HEK293 (cell line): ENCODE measurements at regions not wholly inside any gene's neighbourhood (a gene's known extent, or its start where the extent isn't known, plus 50 kb on each side); places are given as distances from the start of the nearest gene placed in this dataset.

Source experiments
- CTCF ChIA-PET: fragments of 350-600 bp; formaldehyde crosslinking; extraction: SDS; loops from one replicate; lab custom pipeline; 2021; ENCODE audit warnings: antibody characterized with exemption; lab: Yijun Ruan, JAX
- POLR2A ChIA-PET: fragments of 300-600 bp; formaldehyde crosslinking; extraction: SDS; loops from one replicate; lab custom pipeline; 2020; ENCODE audit warnings: antibody characterized with exemption, inconsistent platforms; lab: Yijun Ruan, JAX
- H3K27ac ChIP-seq: fragments of 200-500 bp; sonication (Bioruptor generic); 2 replicates; pipeline ENCODE4 v1.5.1; 2014; ENCODE audit warnings: low read depth, low read length, control low read depth, inconsistent platforms; ENCODE audit errors: extremely low read depth
- H3K36me3 ChIP-seq, 2 experiments: fragments of 200-500 bp in 1 of 2; sonication (Bioruptor generic) in 1 of 2; 1 replicate in 1 of 2; 2 replicates in 1 of 2; pipeline ENCODE4 v1.5.1; 2014 to 2017; ENCODE audit warnings: inconsistent platforms in 2 of 2, low read length in 2 of 2; ENCODE audit not compliant: control insufficient read depth in 2 of 2, insufficient read depth in 1 of 2
- H3K4me1 ChIP-seq: fragments of 200-500 bp; sonication (Bioruptor generic); 2 replicates; pipeline ENCODE4 v1.5.1; 2014; ENCODE audit warnings: mild to moderate bottlenecking, low read length, inconsistent platforms; ENCODE audit not compliant: control insufficient read depth, insufficient read depth
- H3K4me3 ChIP-seq: 2 replicates; pipeline ENCODE4 v1.5.1; 2011; ENCODE audit warnings: low read depth, mild to moderate bottlenecking, control low read depth, low read length, moderate library complexity
- H3K9me3 ChIP-seq: fragments of 200-500 bp; sonication (Bioruptor generic); 2 replicates; pipeline ENCODE4 v1.5.1; 2014; ENCODE audit warnings: low read depth, low read length, inconsistent platforms; ENCODE audit not compliant: control insufficient read depth, insufficient read depth
- GLI2 ChIP-seq: fragments of 450-650 bp; formaldehyde crosslinking; IDR thresholded peaks from 2 replicates; pipeline ENCODE4; 2017; ENCODE audit warnings: missing biosample characterization, missing genetic modification characterization, low read depth, borderline replicate concordance
- RBAK ChIP-seq: fragments of 450-650 bp; formaldehyde crosslinking; IDR thresholded peaks from 2 replicates; pipeline ENCODE4 v1.5.1; 2016; ENCODE audit warnings: missing biosample characterization, missing genetic modification characterization
- ZBTB20 ChIP-seq: fragments of 450-650 bp; formaldehyde crosslinking; IDR thresholded peaks from 2 replicates; pipeline ENCODE4 v1.5.1; 2016; ENCODE audit warnings: missing biosample characterization, missing genetic modification characterization
- ZBTB48 ChIP-seq: fragments of 450-650 bp; formaldehyde crosslinking; IDR thresholded peaks from 2 replicates; pipeline ENCODE4 v1.5.1; 2016; ENCODE audit warnings: missing biosample characterization, missing genetic modification characterization
- ZFP3 ChIP-seq: fragments of 450-650 bp; formaldehyde crosslinking; IDR thresholded peaks from 2 replicates; pipeline ENCODE4 v1.5.1; 2016; ENCODE audit warnings: low read depth, missing biosample characterization, missing genetic modification characterization
- ZFP69B ChIP-seq: fragments of 450-650 bp; formaldehyde crosslinking; IDR thresholded peaks from 2 replicates; pipeline ENCODE4 v1.5.1; 2016; ENCODE audit warnings: missing biosample characterization, missing genetic modification characterization
- ZNF146 ChIP-seq: fragments of 450-650 bp; formaldehyde crosslinking; IDR thresholded peaks from 2 replicates; pipeline ENCODE4 v1.5.1; 2016; ENCODE audit warnings: missing biosample characterization, missing genetic modification characterization
- ZNF174 ChIP-seq: fragments of 450-650 bp; formaldehyde crosslinking; IDR thresholded peaks from 2 replicates; pipeline ENCODE4 v1.5.0; 2017; ENCODE audit warnings: missing biosample characterization, mild to moderate bottlenecking, missing genetic modification characterization
- ZNF19 ChIP-seq: fragments of 450-650 bp; formaldehyde crosslinking; IDR thresholded peaks from 2 replicates; pipeline ENCODE4; 2016; ENCODE audit warnings: missing biosample characterization, missing genetic modification characterization, low read depth
- ZNF214 ChIP-seq: fragments of 450-650 bp; formaldehyde crosslinking; IDR thresholded peaks from 2 replicates; pipeline ENCODE4 v1.5.1; 2017; ENCODE audit warnings: missing biosample characterization, mild to moderate bottlenecking, missing genetic modification characterization, borderline replicate concordance
- ZNF302 ChIP-seq: fragments of 450-650 bp; formaldehyde crosslinking; IDR thresholded peaks from 2 replicates; pipeline ENCODE4 v1.5.1; 2016; ENCODE audit warnings: missing biosample characterization, missing genetic modification characterization, low read depth
- ZNF335 ChIP-seq: fragments of 450-650 bp; formaldehyde crosslinking; conservative IDR thresholded peaks from 2 replicates; pipeline ENCODE4 v1.5.1; 2016; ENCODE audit warnings: missing biosample characterization, missing genetic modification characterization
- ZNF341 ChIP-seq: fragments of 450-650 bp; formaldehyde crosslinking; IDR thresholded peaks from 2 replicates; pipeline ENCODE4; 2016; ENCODE audit warnings: low read depth, missing biosample characterization, missing genetic modification characterization
- ZNF426 ChIP-seq: fragments of 450-650 bp; formaldehyde crosslinking; IDR thresholded peaks from 2 replicates; pipeline ENCODE4 v1.5.1; 2017; ENCODE audit warnings: missing biosample characterization, missing genetic modification characterization, mild to moderate bottlenecking, inconsistent platforms, moderate library complexity
- ZNF514 ChIP-seq: fragments of 450-650 bp; formaldehyde crosslinking; IDR thresholded peaks from 2 replicates; pipeline ENCODE4 v1.5.1; 2016; ENCODE audit warnings: missing biosample characterization, missing genetic modification characterization
- ZNF664 ChIP-seq: fragments of 450-650 bp; formaldehyde crosslinking; IDR thresholded peaks from 2 replicates; pipeline ENCODE4 v1.5.1; 2016; ENCODE audit warnings: missing biosample characterization, missing genetic modification characterization
- ZNF843 ChIP-seq: fragments of 450-650 bp; formaldehyde crosslinking; IDR thresholded peaks from 2 replicates; pipeline ENCODE4 v1.5.1; 2016; ENCODE audit warnings: missing biosample characterization, missing genetic modification characterization
- TF ChIP-seq, protein P1 (sequence below): fragments of 450-650 bp; formaldehyde crosslinking; optimal IDR thresholded peaks from 2 replicates; pipeline ENCODE3; 2016; ENCODE audit warnings: missing biosample characterization, mild to moderate bottlenecking, missing genetic modification characterization
- TF ChIP-seq, protein P2 (sequence below): fragments of 450-650 bp; formaldehyde crosslinking; conservative IDR thresholded peaks from 2 replicates; pipeline ENCODE4 v1.5.1; 2016; ENCODE audit warnings: low read depth, missing biosample characterization, missing genetic modification characterization
- TF ChIP-seq, protein P3 (sequence below): fragments of 450-650 bp; formaldehyde crosslinking; IDR thresholded peaks from 2 replicates; pipeline ENCODE4 v1.5.1; 2017; ENCODE audit warnings: missing biosample characterization, missing genetic modification characterization
- TF ChIP-seq, protein P4 (sequence below): fragments of 450-650 bp; formaldehyde crosslinking; IDR thresholded peaks from 2 replicates; pipeline ENCODE4 v1.5.1; 2016; ENCODE audit warnings: missing biosample characterization, missing genetic modification characterization
- TF ChIP-seq, protein P5 (sequence below): fragments of 450-650 bp; formaldehyde crosslinking; IDR thresholded peaks from 2 replicates; pipeline ENCODE4 v1.5.1; 2016; ENCODE audit warnings: missing biosample characterization, missing genetic modification characterization

DNA sequence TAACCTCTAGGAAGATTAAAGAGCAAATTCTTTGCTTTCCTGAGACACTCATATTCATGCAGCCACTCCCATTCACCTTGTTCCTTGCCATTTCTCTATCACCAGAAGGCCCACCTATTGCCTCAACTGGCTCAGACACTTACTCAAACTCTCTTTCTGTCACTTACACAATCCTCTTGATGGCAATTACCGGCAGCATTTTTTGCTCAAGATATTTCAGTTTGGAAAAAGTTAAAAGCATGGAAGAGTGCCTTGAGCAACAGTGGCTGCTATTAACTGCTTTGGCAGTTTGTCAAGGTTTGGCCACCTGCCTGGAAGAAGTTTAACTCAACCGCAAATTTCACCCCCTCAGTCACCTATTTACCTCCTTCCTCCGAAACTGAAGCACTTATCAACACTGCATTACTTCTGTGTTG, 1104.0 kb upstream of the PIK3C3 start (continued):
- TF ChIP-seq ZBTB48 (tag by site-specific recombination): no peak
- TF ChIP-seq, protein P1, sequence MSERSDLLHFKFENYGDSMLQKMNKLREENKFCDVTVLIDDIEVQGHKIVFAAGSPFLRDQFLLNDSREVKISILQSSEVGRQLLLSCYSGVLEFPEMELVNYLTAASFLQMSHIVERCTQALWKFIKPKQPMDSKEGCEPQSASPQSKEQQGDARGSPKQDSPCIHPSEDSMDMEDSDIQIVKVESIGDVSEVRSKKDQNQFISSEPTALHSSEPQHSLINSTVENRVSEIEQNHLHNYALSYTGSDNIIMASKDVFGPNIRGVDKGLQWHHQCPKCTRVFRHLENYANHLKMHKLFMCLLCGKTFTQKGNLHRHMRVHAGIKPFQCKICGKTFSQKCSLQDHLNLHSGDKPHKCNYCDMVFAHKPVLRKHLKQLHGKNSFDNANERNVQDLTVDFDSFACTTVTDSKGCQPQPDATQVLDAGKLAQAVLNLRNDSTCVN (tag by site-specific recombination): no peak

DNA sequence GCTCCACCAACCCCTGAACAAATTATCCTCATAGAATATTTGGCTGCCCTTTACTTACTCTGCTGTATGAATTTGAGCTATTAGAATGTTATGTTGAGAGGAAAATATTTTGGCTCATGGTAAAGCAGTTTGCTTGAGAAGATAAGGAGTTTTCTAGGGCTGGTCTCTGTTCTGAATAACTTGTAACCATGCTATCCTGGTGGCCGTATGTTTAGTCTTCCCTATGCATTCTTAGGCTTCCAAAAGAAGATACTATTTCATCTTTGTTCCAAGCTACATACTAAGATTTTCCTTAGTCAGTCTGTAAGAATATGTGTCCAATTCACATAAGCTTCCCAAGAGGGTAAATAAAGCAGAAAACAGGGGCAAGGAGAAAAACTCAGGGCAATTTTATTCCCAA, 1105.1 kb upstream of the PIK3C3 start:
- Histone ChIP-seq H3K4me1 (no peaks in the 10 kb centered on the region), H3K4me3 (no peak overlapping the region)
- POLR2A ChIA-PET: no interaction called here

More for the DNA sequence above, 1105.1 kb upstream of the PIK3C3 start:
- Histone ChIP-seq H3K9me3 (no peaks in the 10 kb centered on the region), H3K36me3 (no peaks in the 10 kb centered on the region), H3K27ac (no peak overlapping the region)
- TF ChIP-seq ZNF146 (no peak), ZFP3 (tag by site-specific recombination) (no peak), ZNF664 (tag by site-specific recombination) (no peak), ZBTB20 (tag by site-specific recombination) (no peak), ZNF341 (no peak), ZNF19 (no peak), ZNF514 (tag by site-specific recombination) (no peak), ZNF426 (tag by site-specific recombination) (no peak), ZNF302 (tag by site-specific recombination) (no peak), ZFP69B (tag by site-specific recombination) (no peak), ZNF335 (tag by site-specific recombination) (no peak), GLI2 (no peak), ZNF214 (tag by site-specific recombination) (no peak), ZNF174 (tag by site-specific recombination) (no peak), RBAK (tag by site-specific recombination) (no peak), ZNF843 (no peak)
- TF ChIP-seq, protein P2, sequence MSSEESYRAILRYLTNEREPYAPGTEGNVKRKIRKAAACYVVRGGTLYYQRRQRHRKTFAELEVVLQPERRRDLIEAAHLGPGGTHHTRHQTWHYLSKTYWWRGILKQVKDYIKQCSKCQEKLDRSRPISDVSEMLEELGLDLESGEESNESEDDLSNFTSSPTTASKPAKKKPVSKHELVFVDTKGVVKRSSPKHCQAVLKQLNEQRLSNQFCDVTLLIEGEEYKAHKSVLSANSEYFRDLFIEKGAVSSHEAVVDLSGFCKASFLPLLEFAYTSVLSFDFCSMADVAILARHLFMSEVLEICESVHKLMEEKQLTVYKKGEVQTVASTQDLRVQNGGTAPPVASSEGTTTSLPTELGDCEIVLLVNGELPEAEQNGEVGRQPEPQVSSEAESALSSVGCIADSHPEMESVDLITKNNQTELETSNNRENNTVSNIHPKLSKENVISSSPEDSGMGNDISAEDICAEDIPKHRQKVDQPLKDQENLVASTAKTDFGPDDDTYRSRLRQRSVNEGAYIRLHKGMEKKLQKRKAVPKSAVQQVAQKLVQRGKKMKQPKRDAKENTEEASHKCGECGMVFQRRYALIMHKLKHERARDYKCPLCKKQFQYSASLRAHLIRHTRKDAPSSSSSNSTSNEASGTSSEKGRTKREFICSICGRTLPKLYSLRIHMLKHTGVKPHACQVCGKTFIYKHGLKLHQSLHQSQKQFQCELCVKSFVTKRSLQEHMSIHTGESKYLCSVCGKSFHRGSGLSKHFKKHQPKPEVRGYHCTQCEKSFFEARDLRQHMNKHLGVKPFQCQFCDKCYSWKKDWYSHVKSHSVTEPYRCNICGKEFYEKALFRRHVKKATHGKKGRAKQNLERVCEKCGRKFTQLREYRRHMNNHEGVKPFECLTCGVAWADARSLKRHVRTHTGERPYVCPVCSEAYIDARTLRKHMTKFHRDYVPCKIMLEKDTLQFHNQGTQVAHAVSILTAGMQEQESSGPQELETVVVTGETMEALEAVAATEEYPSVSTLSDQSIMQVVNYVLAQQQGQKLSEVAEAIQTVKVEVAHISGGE (tag by site-specific recombination): no peak
- TF ChIP-seq, protein P3, sequence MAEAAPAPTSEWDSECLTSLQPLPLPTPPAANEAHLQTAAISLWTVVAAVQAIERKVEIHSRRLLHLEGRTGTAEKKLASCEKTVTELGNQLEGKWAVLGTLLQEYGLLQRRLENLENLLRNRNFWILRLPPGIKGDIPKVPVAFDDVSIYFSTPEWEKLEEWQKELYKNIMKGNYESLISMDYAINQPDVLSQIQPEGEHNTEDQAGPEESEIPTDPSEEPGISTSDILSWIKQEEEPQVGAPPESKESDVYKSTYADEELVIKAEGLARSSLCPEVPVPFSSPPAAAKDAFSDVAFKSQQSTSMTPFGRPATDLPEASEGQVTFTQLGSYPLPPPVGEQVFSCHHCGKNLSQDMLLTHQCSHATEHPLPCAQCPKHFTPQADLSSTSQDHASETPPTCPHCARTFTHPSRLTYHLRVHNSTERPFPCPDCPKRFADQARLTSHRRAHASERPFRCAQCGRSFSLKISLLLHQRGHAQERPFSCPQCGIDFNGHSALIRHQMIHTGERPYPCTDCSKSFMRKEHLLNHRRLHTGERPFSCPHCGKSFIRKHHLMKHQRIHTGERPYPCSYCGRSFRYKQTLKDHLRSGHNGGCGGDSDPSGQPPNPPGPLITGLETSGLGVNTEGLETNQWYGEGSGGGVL (tag by site-specific recombination): no peak
- TF ChIP-seq, protein P4, sequence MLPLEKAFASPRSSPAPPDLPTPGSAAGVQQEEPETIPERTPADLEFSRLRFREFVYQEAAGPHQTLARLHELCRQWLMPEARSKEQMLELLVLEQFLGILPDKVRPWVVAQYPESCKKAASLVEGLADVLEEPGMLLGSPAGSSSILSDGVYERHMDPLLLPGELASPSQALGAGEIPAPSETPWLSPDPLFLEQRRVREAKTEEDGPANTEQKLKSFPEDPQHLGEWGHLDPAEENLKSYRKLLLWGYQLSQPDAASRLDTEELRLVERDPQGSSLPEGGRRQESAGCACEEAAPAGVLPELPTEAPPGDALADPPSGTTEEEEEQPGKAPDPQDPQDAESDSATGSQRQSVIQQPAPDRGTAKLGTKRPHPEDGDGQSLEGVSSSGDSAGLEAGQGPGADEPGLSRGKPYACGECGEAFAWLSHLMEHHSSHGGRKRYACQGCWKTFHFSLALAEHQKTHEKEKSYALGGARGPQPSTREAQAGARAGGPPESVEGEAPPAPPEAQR (tag by site-specific recombination): no peak
- TF ChIP-seq, protein P5, sequence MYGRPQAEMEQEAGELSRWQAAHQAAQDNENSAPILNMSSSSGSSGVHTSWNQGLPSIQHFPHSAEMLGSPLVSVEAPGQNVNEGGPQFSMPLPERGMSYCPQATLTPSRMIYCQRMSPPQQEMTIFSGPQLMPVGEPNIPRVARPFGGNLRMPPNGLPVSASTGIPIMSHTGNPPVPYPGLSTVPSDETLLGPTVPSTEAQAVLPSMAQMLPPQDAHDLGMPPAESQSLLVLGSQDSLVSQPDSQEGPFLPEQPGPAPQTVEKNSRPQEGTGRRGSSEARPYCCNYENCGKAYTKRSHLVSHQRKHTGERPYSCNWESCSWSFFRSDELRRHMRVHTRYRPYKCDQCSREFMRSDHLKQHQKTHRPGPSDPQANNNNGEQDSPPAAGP: no peak
- CTCF ChIA-PET: interaction anchor here (0.7 kb wide), 1 partner anchor 96 kb away, joined by 3 read pairs; no protein-coding TSS in a partner anchor
